A549 (cell line): ENCODE measurements at regions not wholly inside any gene's neighbourhood (a gene's known extent, or its start where the extent isn't known, plus 50 kb on each side); places are given as distances from the start of the nearest gene placed in this dataset.
A peak's percentile ranks its signal among the peaks of the same experiment; 100 is the strongest.

Experiments
- ATAC-seq, 2 experiments: fragments of 200-7000 bp in 1 of 2; fragments of >200 bp in 1 of 2; cut with Nextera tagmentation in 1 of 2; cut with Tn5 transposase in 1 of 2; 3 replicates each; pipeline versions ENCODE4 v1.8.0 to v1.9.1; 2018 to 2020; ENCODE audit warnings: mild to moderate bottlenecking in 1 of 2, moderate library complexity in 1 of 2
- CTCF ChIA-PET: fragments of 300-600 bp; sonication (Branson Sonifier 250); formaldehyde crosslinking; extraction: SDS; loops from one replicate; lab custom pipeline; 2021; ENCODE audit warnings: antibody characterized with exemption, inconsistent platforms; lab: Yijun Ruan, JAX
- POLR2A ChIA-PET: fragments of 350-600 bp; formaldehyde crosslinking; extraction: SDS; loops from one replicate; lab custom pipeline; 2021; ENCODE audit warnings: antibody characterized with exemption, inconsistent platforms; lab: Yijun Ruan, JAX
- DNase-seq, 2 experiments: peaks; one replicate each; pipeline versions ENCODE4 v3.0.0 to v3.0.0-alpha.2; 2011 to 2016; ENCODE audit warnings: low read depth in 1 of 2, low spot score in 1 of 2
- FAIRE-seq: peaks from 2 replicates; lab custom pipeline; 2011; peaks lifted over from hg19 to GRCh38; lab: Jason Lieb, UNC
- H3K27ac ChIP-seq, 2 experiments: fragments of >200 bp; sonication (Bioruptor Twin); formaldehyde crosslinking; 3 replicates each; pipeline ENCODE4 v1.5.1; 2016 to 2017
- H3K4me1 ChIP-seq: fragments of >200 bp; sonication (Bioruptor Twin); formaldehyde crosslinking; 3 replicates; pipeline ENCODE4 v1.6.1; 2016
- H3K4me2 ChIP-seq: fragments of >200 bp; sonication (Bioruptor Twin); formaldehyde crosslinking; 3 replicates; pipeline ENCODE4 v1.6.1; 2016
- H3K4me3 ChIP-seq: fragments of >200 bp; sonication (Bioruptor Twin); formaldehyde crosslinking; 3 replicates; pipeline ENCODE4 v1.5.1; 2016
- H3K9me3 ChIP-seq: fragments of >200 bp; sonication (Bioruptor Twin); formaldehyde crosslinking; 3 replicates; pipeline ENCODE4 v1.6.1; 2016
- BCL3 ChIP-seq: fragments of >200 bp; sonication (Bioruptor Twin); formaldehyde crosslinking; IDR thresholded peaks from 3 replicates; pipeline ENCODE4 v1.6.1; 2016
- CHD2 ChIP-seq: fragments of 150-350 bp; IDR thresholded peaks from 2 replicates; pipeline ENCODE4 v1.6.1; 2014; ENCODE audit warnings: low read length; ENCODE audit not compliant: partially characterized antibody
- CHD4 ChIP-seq: fragments of 200-600 bp; sonication (generic); IDR thresholded peaks from 2 replicates; pipeline ENCODE4 v1.6.1; 2016; ENCODE audit warnings: antibody characterized with exemption, mild to moderate bottlenecking, borderline replicate concordance
- ESRRA ChIP-seq: fragments of 150-350 bp; IDR thresholded peaks from 2 replicates; pipeline ENCODE4 v1.6.1; 2014; ENCODE audit warnings: mild to moderate bottlenecking, low read length, borderline replicate concordance
- FOSL2 ChIP-seq, 2 experiments: fragments of 450-650 bp in 1 of 2; fragments of >200 bp in 1 of 2; sonication (Bioruptor Twin) in 1 of 2; formaldehyde crosslinking; IDR thresholded peaks; 2 replicates each; pipeline versions ENCODE4 v1.5.0 to v1.6.1; 2016 to 2020; ENCODE audit warnings: mild to moderate bottlenecking in 1 of 2, moderate library complexity in 1 of 2
- GATA3 ChIP-seq: IDR thresholded peaks from 2 replicates; pipeline ENCODE4 v1.6.1; 2012; ENCODE audit warnings: borderline replicate concordance
- HOXA7 ChIP-seq: fragments of 250-450 bp; sonication (Bioruptor Pico); IDR thresholded peaks from 2 replicates; pipeline ENCODE4 v1.5.0; 2020; ENCODE audit warnings: mild to moderate bottlenecking, moderate library complexity
- JUNB ChIP-seq: fragments of >200 bp; sonication (Bioruptor Twin); formaldehyde crosslinking; IDR thresholded peaks from 2 replicates; pipeline ENCODE4 v1.6.1; 2016
- KDM1A ChIP-seq: fragments of 200-600 bp; sonication (generic); IDR thresholded peaks from 2 replicates; pipeline ENCODE4 v1.6.1; 2016; ENCODE audit warnings: low read depth, mild to moderate bottlenecking
- MAFK ChIP-seq: fragments of 450-650 bp; IDR thresholded peaks from 2 replicates; pipeline ENCODE4 v1.6.1; 2014; ENCODE audit not compliant: partially characterized antibody
- NR3C1 ChIP-seq: fragments of >200 bp; sonication (Bioruptor Twin); formaldehyde crosslinking; IDR thresholded peaks from 3 replicates; pipeline ENCODE4 v1.6.1; 2017
- PBX3 ChIP-seq: IDR thresholded peaks from 2 replicates; pipeline ENCODE4 v1.6.1; 2012
- PHF8 ChIP-seq: fragments of 200-600 bp; sonication (generic); IDR thresholded peaks from 2 replicates; pipeline ENCODE4 v1.6.1; 2016; ENCODE audit warnings: low read depth, mild to moderate bottlenecking, antibody characterized with exemption, moderate library complexity, borderline replicate concordance
- POLR2AphosphoS2 ChIP-seq: conservative IDR thresholded peaks from 2 replicates; pipeline ENCODE4 v1.6.1; 2012; ENCODE audit warnings: low read length, improper control_type of control experiment, inconsistent platforms
- RNF2 ChIP-seq: fragments of 200-600 bp; sonication (generic); IDR thresholded peaks from 2 replicates; pipeline ENCODE4 v1.6.1; 2016; ENCODE audit warnings: low read depth, mild to moderate bottlenecking, antibody characterized with exemption, moderate library complexity, borderline replicate concordance
- ZSCAN20 ChIP-seq: fragments of 250-450 bp; sonication (Bioruptor Pico); IDR thresholded peaks from 2 replicates; pipeline ENCODE4 v1.8.0; 2022; ENCODE audit warnings: mild to moderate bottlenecking, moderate library complexity
- WGBS: methylation state at CpG from one replicate; pipeline ENCODE4 v1.1.6; 2017; ENCODE audit errors: missing lambda C conversion rate; 5-methylcytosine and 5-hydroxymethylcytosine counted together

GRCh38 chr16:64131423-64131822, 990.4 kb downstream of the CDH11 start:
- Histone ChIP-seq H3K4me2 (no peak overlapping the region), H3K9me3 (no peaks in the 10 kb centered on the region), H3K4me3 (no peak overlapping the region), H3K27ac (no peak overlapping the region), H3K4me1 (no peaks in the 10 kb centered on the region)
- WGBS: 10% methylated on average over 2 of the region's 2 CpGs
- ATAC-seq (no peak), DNase-seq (no peak), FAIRE-seq (no peak)
- CTCF ChIA-PET: no interaction called here
- POLR2A ChIA-PET: no interaction called here
- TF ChIP-seq PBX3: no peak

- no peak overlapping the region for H3K4me2 ChIP-seq
- 4% methylated on average over 2 of the region's 2 CpGs for WGBS
- H3K27ac ChIP-seq: no peak overlapping the region
- H3K4me1 ChIP-seq: no peaks in the 10 kb centered on the region
- H3K9me3 ChIP-seq: no peaks in the 10 kb centered on the region
- FAIRE-seq (no peak), DNase-seq (no peak), ATAC-seq (no peak)
- TF ChIP-seq ESRRA (no peak), RNF2 (no peak), MAFK (peak; percentile 24)
- ChIA-PET CTCF (no interaction called here), POLR2A (no interaction called here)
- H3K4me3 ChIP-seq: no peak overlapping the region
Observed at GRCh38 chr16:64130140-64130539, 991.7 kb downstream of the CDH11 start.

DNA sequence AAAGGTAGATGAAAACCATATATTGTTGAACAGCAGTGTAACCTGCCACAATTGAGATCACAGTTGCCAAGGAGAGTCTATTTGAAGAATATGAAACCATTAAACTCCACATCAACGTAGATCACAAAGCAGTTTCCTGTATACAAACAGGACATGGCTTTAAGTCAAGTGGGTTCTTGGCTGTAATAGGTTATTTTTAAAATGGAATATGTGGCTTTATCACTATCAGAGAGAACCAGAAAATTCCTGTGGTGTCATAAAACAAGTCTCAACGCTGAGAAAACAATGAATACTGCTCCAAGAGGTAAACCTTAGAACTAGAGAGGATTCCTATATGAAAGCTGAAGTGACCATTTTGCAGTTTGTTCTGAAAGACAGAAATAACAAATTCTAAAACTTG, 999.7 kb downstream of the CDH11 start:
- TF ChIP-seq KDM1A (no peak), BCL3 (no peak), JUNB (no peak), GATA3 (no peak), HOXA7 (CRISPR knock-in tag) (no peak), RNF2 (no peak), CHD4 (no peak)
- DNase-seq (no peak), FAIRE-seq (no peak), ATAC-seq (no peak)
- no peaks in the 10 kb centered on the region for H3K9me3 ChIP-seq
- ChIA-PET CTCF (no interaction called here), POLR2A (no interaction called here)
- no peak overlapping the region for H3K27ac ChIP-seq
- no peaks in the 10 kb centered on the region for H3K4me1 ChIP-seq
- WGBS: 0% methylated on average over 2 of the region's 2 CpGs
- no peak overlapping the region for H3K4me3 ChIP-seq
- no peak overlapping the region for H3K4me2 ChIP-seq

GRCh38 chr16:64121473-64121872, 1000.4 kb downstream of the CDH11 start:
- Histone ChIP-seq H3K4me3 (no peak overlapping the region), H3K4me2 (no peak overlapping the region)
- POLR2A ChIA-PET: no interaction called here
- TF ChIP-seq NR3C1 (no peak), PHF8 (no peak), CHD2 (no peak), POLR2AphosphoS2 (no peak), RNF2 (no peak), FOSL2 (IDR thresholded peaks at IDR 0.05) (no peak), FOSL2 (CRISPR knock-in tag; IDR thresholded peaks at IDR 0.05) (no peak)
- TF ChIP-seq, all 56 proteins: peak for 0
- ATAC-seq (no peak), DNase-seq (no peak), FAIRE-seq (no peak)
- Histone ChIP-seq H3K4me1 (no peaks in the 10 kb centered on the region), H3K9me3 (no peaks in the 10 kb centered on the region), H3K27ac (no peak overlapping the region)
- CTCF ChIA-PET: no interaction called here
- WGBS: 1% methylated on average over 3 of the region's 3 CpGs

DNA sequence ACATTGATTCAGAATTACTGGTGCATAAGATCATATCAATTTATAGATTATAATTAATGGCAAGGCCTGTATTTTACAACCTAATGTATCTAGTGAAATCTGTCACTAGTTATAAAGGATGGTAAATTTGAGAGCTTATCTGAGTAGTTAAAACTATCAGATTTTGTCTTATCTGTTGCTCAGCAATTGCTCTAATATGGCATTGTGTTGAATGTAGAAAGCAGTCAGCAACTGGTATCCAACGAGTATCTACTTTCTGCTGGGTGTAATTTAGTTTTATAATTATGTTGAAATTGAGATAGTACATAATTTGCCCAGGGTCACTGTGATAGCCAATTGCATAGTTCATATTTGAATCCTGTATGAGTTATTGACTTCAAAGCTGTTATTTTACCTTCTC, 1005.7 kb downstream of the CDH11 start:
- POLR2A ChIA-PET: no interaction called here
- TF ChIP-seq ZSCAN20 (CRISPR knock-in tag): no peak
- H3K9me3 ChIP-seq: no peaks in the 10 kb centered on the region
- WGBS: 0% methylated on average over 1 of the region's 1 CpG
- H3K4me2 ChIP-seq: no peak overlapping the region
- CTCF ChIA-PET: no interaction called here
- no peaks in the 10 kb centered on the region for H3K4me1 ChIP-seq
- FAIRE-seq (no peak), ATAC-seq (no peak), DNase-seq (no peak)
- no peak overlapping the region for H3K27ac ChIP-seq
- no peak overlapping the region for H3K4me3 ChIP-seq
